HCT116 (cell line): ENCODE measurements at regions not wholly inside any gene's neighbourhood (a gene's known extent, or its start where the extent isn't known, plus 50 kb on each side); places are given as distances from the start of the nearest gene placed in this dataset.

ENCODE experiments used
- ATAC-seq: fragments of 200-7000 bp; cut with Tn5 transposase; 2 replicates; pipeline ENCODE4 v1.9.1; 2020; ENCODE audit warnings: mild to moderate bottlenecking, moderate library complexity
- BruUV-seq: library from RNA; stranded (reverse); fragments of 400-500 nt; replicated peaks from 2 replicates; lab custom pipeline; 2021; lab: Mats Ljungman, UMichigan
- CTCF ChIA-PET: fragments of 300-600 bp; sonication (Branson Sonifier 250); formaldehyde crosslinking; loops from one replicate; lab custom pipeline; 2021; ENCODE audit warnings: antibody characterized with exemption; lab: Charles Lee
- POLR2A ChIA-PET: fragments of 300-600, 350-600 bp; sonication (Branson Sonifier 250); formaldehyde crosslinking; loops from one replicate; lab custom pipeline; 2021; ENCODE audit warnings: antibody characterized with exemption; lab: Charles Lee
- RAD21 ChIA-PET, 2 experiments: fragments of 300-600 bp; sonication (Branson Sonifier 250); formaldehyde crosslinking; loops; one replicate each; lab custom pipeline; 2023; ENCODE audit warnings: low total read pairs in 2 of 2; ENCODE audit not compliant: uncharacterized antibody in 2 of 2, unreplicated experiment in 2 of 2, low non-redundant PET in 1 of 2; lab: Charles Lee
- DNase-seq: peaks from one replicate; pipeline ENCODE4 v3.0.0-alpha.2; 2010; ENCODE audit warnings: low read depth, low spot score
- H2AFZ ChIP-seq: fragments of 200-600 bp; shearing (Covaris generic), sonication (generic); 2 replicates; pipeline ENCODE4 v1.6.1; 2017; ENCODE audit warnings: low read depth, mixed run types, mixed read lengths, antibody characterized with exemption, low read length; ENCODE audit not compliant: poor library complexity, severe bottlenecking
- H3K27ac ChIP-seq: 2 replicates; pipeline ENCODE4 v1.5.1; 2012; ENCODE audit warnings: low read depth, low read length
- H3K27me3 ChIP-seq: fragments of 200-600 bp; sonication (generic); 2 replicates; pipeline ENCODE4 v1.6.1; 2016; ENCODE audit warnings: mixed run types, low read length, mixed read lengths; ENCODE audit not compliant: insufficient read depth
- H3K36me3 ChIP-seq, 2 experiments: fragments of 200-500 bp in 1 of 2; fragments of 200-600 bp in 1 of 2; sonication (Bioruptor generic) in 1 of 2; sonication (generic) in 1 of 2; 2 replicates each; pipeline versions ENCODE4 v1.5.1 to v1.6.1; 2014 to 2016; ENCODE audit warnings: low read length in 2 of 2, inconsistent platforms in 1 of 2, mixed read lengths in 1 of 2, mixed run types in 1 of 2; ENCODE audit not compliant: insufficient read depth in 2 of 2, control insufficient read depth in 1 of 2
- H3K4me1 ChIP-seq, 2 experiments: fragments of 200-600 bp in 1 of 2; sonication (generic) in 1 of 2; 2 replicates each; pipeline versions ENCODE4 v1.5.1 to v1.6.1; 2012 to 2017; ENCODE audit warnings: low read length in 2 of 2, inconsistent platforms in 1 of 2, mild to moderate bottlenecking in 1 of 2, mixed read lengths in 1 of 2, mixed run types in 1 of 2, moderate library complexity in 1 of 2; ENCODE audit not compliant: insufficient read depth in 2 of 2, control insufficient read depth in 1 of 2
- H3K4me2 ChIP-seq: fragments of 200-600 bp; sonication (generic); 2 replicates; pipeline ENCODE4 v1.6.1; 2017; ENCODE audit warnings: mixed run types, low read length, mixed read lengths
- H3K4me3 ChIP-seq, 2 experiments: fragments of 200-600 bp in 1 of 2; sonication (generic) in 1 of 2; replicated peaks in 1 of 2; 2 replicates each; pipeline ENCODE4 v1.5.1; 2011 to 2016; ENCODE audit warnings: low read length in 2 of 2, control low read depth in 1 of 2, low read depth in 1 of 2, mild to moderate bottlenecking in 1 of 2, mixed read lengths in 1 of 2, mixed run types in 1 of 2
- H3K79me2 ChIP-seq: fragments of 200-600 bp; sonication (generic); 2 replicates; pipeline ENCODE4 v1.6.1; 2017; ENCODE audit warnings: mild to moderate bottlenecking, mixed run types, low read length, moderate library complexity, mixed read lengths; ENCODE audit not compliant: insufficient read depth
- H3K9ac ChIP-seq: fragments of 200-600 bp; sonication (generic); 2 replicates; pipeline ENCODE4 v1.6.1; 2016; ENCODE audit warnings: low read length, mixed read lengths
- H3K9me2 ChIP-seq: fragments of 200-600 bp; sonication (generic), shearing (Covaris generic); 2 replicates; pipeline ENCODE4 v1.6.1; 2017; ENCODE audit warnings: mixed run types, mild to moderate bottlenecking, moderate library complexity; ENCODE audit not compliant: insufficient read depth
- H3K9me3 ChIP-seq, 2 experiments: fragments of 200-500 bp in 1 of 2; fragments of 200-600 bp in 1 of 2; sonication (Bioruptor generic) in 1 of 2; sonication (generic) in 1 of 2; 2 replicates each; pipeline ENCODE4 v1.6.1; 2014 to 2017; ENCODE audit warnings: low read length in 2 of 2, mixed read lengths in 2 of 2, inconsistent platforms in 1 of 2, low read depth in 1 of 2, mild to moderate bottlenecking in 1 of 2, mixed run types in 1 of 2, moderate library complexity in 1 of 2; ENCODE audit not compliant: control insufficient read depth in 1 of 2, insufficient read depth in 1 of 2
- H4K20me1 ChIP-seq: fragments of 200-600 bp; sonication (generic), shearing (Covaris generic); 2 replicates; pipeline ENCODE4 v1.6.1; 2017; ENCODE audit warnings: mixed run types, mild to moderate bottlenecking, moderate library complexity; ENCODE audit not compliant: insufficient read depth
- ATF3 ChIP-seq: IDR thresholded peaks from 2 replicates; pipeline ENCODE4 v1.6.1; 2012
- CEBPB ChIP-seq: IDR thresholded peaks from 2 replicates; pipeline ENCODE4 v1.6.1; 2012; ENCODE audit warnings: low read depth
- CTCF ChIP-seq, 3 experiments: fragments of 200-600 bp in 1 of 3; sonication (generic) in 1 of 3; IDR thresholded peaks in 2 of 3; conservative IDR thresholded peaks in 1 of 3; 2 replicates each; pipeline ENCODE4 v1.5.1; 2012 to 2017; ENCODE audit warnings: low read depth in 2 of 3, low read length in 2 of 3, antibody characterized with exemption in 1 of 3, borderline replicate concordance in 1 of 3, control low read depth in 1 of 3, mild to moderate bottlenecking in 1 of 3, mixed read lengths in 1 of 3, mixed run types in 1 of 3, moderate library complexity in 1 of 3; ENCODE audit not compliant: insufficient read depth in 1 of 3
- EGR1 ChIP-seq: IDR thresholded peaks from 2 replicates; pipeline ENCODE4 v1.6.1; 2012; ENCODE audit warnings: low read depth
- ELF1 ChIP-seq: IDR thresholded peaks from 2 replicates; pipeline ENCODE4 v1.6.1; 2012; ENCODE audit warnings: low read depth, borderline replicate concordance
- EZH2 ChIP-seq: fragments of 200-600 bp; sonication (generic); IDR thresholded peaks from 2 replicates; pipeline ENCODE4 v1.6.1; 2017; ENCODE audit warnings: antibody characterized with exemption, mixed run types
- EZH2phosphoT487 ChIP-seq: fragments of 200-600 bp; IDR thresholded peaks from 2 replicates; pipeline ENCODE4 v1.6.1; 2018; ENCODE audit warnings: antibody characterized with exemption, borderline replicate concordance
- POLR2A ChIP-seq: IDR thresholded peaks from 2 replicates; pipeline ENCODE4 v1.7.0; 2011; ENCODE audit warnings: borderline replicate concordance; ENCODE audit not compliant: insufficient read depth, insufficient read length; ENCODE audit errors: extremely low read depth
- RAD21 ChIP-seq: IDR thresholded peaks from 2 replicates; pipeline ENCODE4 v1.6.1; 2012; ENCODE audit warnings: low read depth, mild to moderate bottlenecking
- TCF7L2 ChIP-seq: IDR thresholded peaks from 2 replicates; pipeline ENCODE4 v1.7.0; 2011; ENCODE audit warnings: borderline replicate concordance, inconsistent platforms; ENCODE audit not compliant: insufficient read depth, insufficient read length; ENCODE audit errors: extremely low read depth
- YY1 ChIP-seq: IDR thresholded peaks from 2 replicates; pipeline ENCODE4 v1.6.1; 2011; ENCODE audit warnings: low read length, low read depth, moderate library complexity, mild to moderate bottlenecking; ENCODE audit not compliant: insufficient replicate concordance; ENCODE audit errors: extremely low read depth
- ZFX ChIP-seq: fragments of 450-650 bp; IDR thresholded peaks from 2 replicates; pipeline ENCODE4 v1.6.1; 2017
- ZNF274 ChIP-seq: fragments of 200-500 bp; sonication (Bioruptor generic); IDR thresholded peaks from 2 replicates; pipeline ENCODE4 v1.6.1; 2014; ENCODE audit warnings: mild to moderate bottlenecking, low read depth, low read length, inconsistent platforms
- intact Hi-C: fragments of 100-400 bp; cut with micrococcal nuclease; formaldehyde crosslinking; loops from 2 replicates; pipeline ENCODE4 v1.10.0; 2022
- TF ChIP-seq, protein P1 (sequence below): IDR thresholded peaks from 2 replicates; pipeline ENCODE4 v1.6.1; 2012; ENCODE audit warnings: low read depth
- TF ChIP-seq, protein P2 (sequence below): IDR thresholded peaks from 2 replicates; pipeline ENCODE4 v1.6.1; 2012

GRCh38 chr11:116352881-116353280 lies 419.9 kb downstream of the BUD13 start (continued):
- TF ChIP-seq EZH2phosphoT487 (no peak), EGR1 (no peak)

GRCh38 chr11:116348226-116348625 lies 424.6 kb downstream of the BUD13 start:
- Histone ChIP-seq H3K9me2 (no peaks in the 10 kb centered on the region), H3K9ac (no peak overlapping the region), H3K4me1 (no peaks in the 10 kb centered on the region), H3K4me2 (no peak overlapping the region), H3K9me3 (no peaks in the 10 kb centered on the region), H2AFZ (no peak overlapping the region), H3K4me3 (no peak overlapping the region), H3K27ac (no peak overlapping the region), H3K36me3 (no peaks in the 10 kb centered on the region), H4K20me1 (no peaks in the 10 kb centered on the region), H3K27me3 (peaks cover 13% of the 10 kb centered on the region), H3K79me2 (no peaks in the 10 kb centered on the region)
- DNase-seq (no peak), ATAC-seq (no peak)
- BruUV-seq, result no TSS peak
- ChIA-PET POLR2A (no interaction called here), RAD21 (no interaction called here), CTCF (no interaction called here)
- TF ChIP-seq CTCF (IDR thresholded peaks at IDR 0.05 in 2 of 3, conservative IDR thresholded peaks at IDR 0.05 in 1 of 3; ENCODE audit: borderline replicate concordance in 1 of 3, insufficient read depth in 1 of 3, low read depth in 2 of 3, low read length in 2 of 3) (no peak), RAD21 (no peak), EZH2 (no peak), ATF3 (no peak), YY1 (no peak), EZH2phosphoT487 (no peak), CEBPB (no peak), POLR2A (no peak), TCF7L2 (no peak), ELF1 (no peak), ZFX (no peak), ZNF274 (no peak)
- TF ChIP-seq, protein P1, sequence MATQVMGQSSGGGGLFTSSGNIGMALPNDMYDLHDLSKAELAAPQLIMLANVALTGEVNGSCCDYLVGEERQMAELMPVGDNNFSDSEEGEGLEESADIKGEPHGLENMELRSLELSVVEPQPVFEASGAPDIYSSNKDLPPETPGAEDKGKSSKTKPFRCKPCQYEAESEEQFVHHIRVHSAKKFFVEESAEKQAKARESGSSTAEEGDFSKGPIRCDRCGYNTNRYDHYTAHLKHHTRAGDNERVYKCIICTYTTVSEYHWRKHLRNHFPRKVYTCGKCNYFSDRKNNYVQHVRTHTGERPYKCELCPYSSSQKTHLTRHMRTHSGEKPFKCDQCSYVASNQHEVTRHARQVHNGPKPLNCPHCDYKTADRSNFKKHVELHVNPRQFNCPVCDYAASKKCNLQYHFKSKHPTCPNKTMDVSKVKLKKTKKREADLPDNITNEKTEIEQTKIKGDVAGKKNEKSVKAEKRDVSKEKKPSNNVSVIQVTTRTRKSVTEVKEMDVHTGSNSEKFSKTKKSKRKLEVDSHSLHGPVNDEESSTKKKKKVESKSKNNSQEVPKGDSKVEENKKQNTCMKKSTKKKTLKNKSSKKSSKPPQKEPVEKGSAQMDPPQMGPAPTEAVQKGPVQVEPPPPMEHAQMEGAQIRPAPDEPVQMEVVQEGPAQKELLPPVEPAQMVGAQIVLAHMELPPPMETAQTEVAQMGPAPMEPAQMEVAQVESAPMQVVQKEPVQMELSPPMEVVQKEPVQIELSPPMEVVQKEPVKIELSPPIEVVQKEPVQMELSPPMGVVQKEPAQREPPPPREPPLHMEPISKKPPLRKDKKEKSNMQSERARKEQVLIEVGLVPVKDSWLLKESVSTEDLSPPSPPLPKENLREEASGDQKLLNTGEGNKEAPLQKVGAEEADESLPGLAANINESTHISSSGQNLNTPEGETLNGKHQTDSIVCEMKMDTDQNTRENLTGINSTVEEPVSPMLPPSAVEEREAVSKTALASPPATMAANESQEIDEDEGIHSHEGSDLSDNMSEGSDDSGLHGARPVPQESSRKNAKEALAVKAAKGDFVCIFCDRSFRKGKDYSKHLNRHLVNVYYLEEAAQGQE, result no peak
- TF ChIP-seq, protein P2, sequence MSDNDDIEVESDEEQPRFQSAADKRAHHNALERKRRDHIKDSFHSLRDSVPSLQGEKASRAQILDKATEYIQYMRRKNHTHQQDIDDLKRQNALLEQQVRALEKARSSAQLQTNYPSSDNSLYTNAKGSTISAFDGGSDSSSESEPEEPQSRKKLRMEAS, result no peak
- intact Hi-C loops, result no loop called here
